ENCODE measurements at regions not wholly inside any gene's neighbourhood (a gene's known extent, or its start where the extent isn't known, plus 50 kb on each side); places are given as distances from the start of the nearest gene placed in this dataset.

DNA sequence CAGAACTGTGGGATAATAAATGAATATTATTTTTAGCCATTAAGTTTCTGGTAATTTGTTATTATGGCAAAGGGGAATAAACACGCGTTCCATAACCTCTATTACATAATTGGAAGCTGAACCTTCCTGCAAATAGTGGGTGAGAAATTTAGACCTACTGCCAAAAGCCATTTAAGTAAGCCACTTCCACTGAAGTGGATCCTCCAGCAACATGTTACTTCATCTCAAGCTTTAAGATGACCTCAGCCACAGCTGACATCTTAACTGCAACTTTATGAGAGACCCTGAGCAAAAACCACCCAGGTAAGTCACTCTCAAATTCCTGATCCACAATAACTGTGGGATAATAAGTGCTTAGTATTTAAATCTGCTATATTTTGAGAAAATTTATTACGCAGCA lies 1048.6 kb downstream of the FAM133A start:
- no peak for DNase-seq (ENCODE audit: low read depth)
- Histone ChIP-seq H3K9ac (ENCODE audit: low read length) (no peak overlapping the region), H3K9me3 (ENCODE audit: control insufficient read depth, low read length) (peaks cover 5% of the 10 kb centered on the region), H3K4me1 (ENCODE audit: control insufficient read depth, insufficient read depth, low read length) (no peaks in the 10 kb centered on the region), H3K27me3 (replicated peaks; ENCODE audit: control insufficient read depth, insufficient read depth, low read length) (no peaks in the 10 kb centered on the region), H3K36me3 (ENCODE audit: control insufficient read depth, insufficient read depth, low read length, severe bottlenecking) (no peaks in the 10 kb centered on the region), H3K4me3 (ENCODE audit: low read length) (no peak overlapping the region)

DNA sequence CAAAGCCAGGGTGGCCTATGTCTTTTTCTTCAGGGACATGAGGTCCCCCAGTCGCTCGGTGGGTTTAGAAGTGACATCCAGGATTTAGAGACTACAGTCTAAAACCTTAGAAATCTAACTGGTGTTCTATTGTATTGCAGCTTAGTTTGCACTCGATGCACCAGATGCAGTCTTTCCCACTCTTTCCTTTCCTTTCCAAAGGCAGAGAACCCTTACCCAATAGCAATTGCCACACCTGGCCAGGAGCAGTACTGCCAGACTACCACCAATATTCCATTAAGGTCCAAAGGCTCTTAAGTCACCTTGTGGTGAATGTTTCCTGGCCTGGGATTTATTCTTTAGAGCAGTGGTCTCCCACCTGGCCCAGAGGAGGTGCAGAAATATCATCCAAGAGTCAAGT lies 1068.8 kb downstream of the FAM133A start:
- no peaks in the 10 kb centered on the region for H3K27me3 ChIP-seq (replicated peaks; ENCODE audit: control insufficient read depth, insufficient read depth, low read length)
- DNase-seq (ENCODE audit: low read depth), result no peak
- H3K4me1 ChIP-seq (ENCODE audit: control insufficient read depth, insufficient read depth, low read length), result no peaks in the 10 kb centered on the region
- H3K4me3 ChIP-seq (ENCODE audit: low read length), result no peak overlapping the region
- H3K9me3 ChIP-seq (ENCODE audit: control insufficient read depth, low read length), result no peaks in the 10 kb centered on the region
- H3K9ac ChIP-seq (ENCODE audit: low read length), result no peak overlapping the region
- no peaks in the 10 kb centered on the region for H3K36me3 ChIP-seq (ENCODE audit: control insufficient read depth, insufficient read depth, low read length, severe bottlenecking)

- no peak overlapping the region for H3K9ac ChIP-seq (ENCODE audit: low read length)
- H3K36me3 ChIP-seq (ENCODE audit: control insufficient read depth, insufficient read depth, low read length, severe bottlenecking), result no peaks in the 10 kb centered on the region
- no peaks in the 10 kb centered on the region for H3K9me3 ChIP-seq (ENCODE audit: control insufficient read depth, low read length)
- no peaks in the 10 kb centered on the region for H3K4me1 ChIP-seq (ENCODE audit: control insufficient read depth, insufficient read depth, low read length)
- no peak for DNase-seq (ENCODE audit: low read depth)
- H3K27me3 ChIP-seq (replicated peaks; ENCODE audit: control insufficient read depth, insufficient read depth, low read length), result no peaks in the 10 kb centered on the region
- H3K4me3 ChIP-seq (ENCODE audit: low read length), result no peak overlapping the region
Measured at GRCh38 chrX:94743478-94743877, 1069.5 kb downstream of the FAM133A start.

DNA sequence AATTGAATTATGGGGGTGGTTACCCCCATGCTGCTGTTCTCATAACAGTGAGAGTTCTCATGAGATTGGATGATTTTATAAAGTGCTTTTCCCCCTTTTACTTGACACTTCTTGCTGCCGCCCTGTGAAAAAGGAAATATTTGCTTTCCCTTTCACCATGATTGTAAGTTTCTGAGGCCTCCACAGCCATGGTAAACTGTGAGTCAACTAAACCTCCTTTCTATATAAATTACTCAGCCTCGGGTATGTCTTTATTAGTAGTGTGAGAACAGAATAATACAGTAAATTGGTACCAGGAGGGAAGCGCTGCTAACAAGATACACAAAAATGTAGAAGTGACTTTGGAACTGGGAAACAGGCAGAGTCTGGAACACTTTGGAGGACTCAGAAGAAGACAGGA lies 1070.8 kb downstream of the FAM133A start:
- no peak for DNase-seq (ENCODE audit: low read depth)
- H3K9ac ChIP-seq (ENCODE audit: low read length), result no peak overlapping the region

GRCh38 chrX:94751611-94752010 lies 1077.6 kb downstream of the FAM133A start:
- no peaks in the 10 kb centered on the region for H3K4me1 ChIP-seq (ENCODE audit: control insufficient read depth, insufficient read depth, low read length)
- H3K36me3 ChIP-seq (ENCODE audit: control insufficient read depth, insufficient read depth, low read length, severe bottlenecking), result no peaks in the 10 kb centered on the region
- peaks cover 5% of the 10 kb centered on the region for H3K9me3 ChIP-seq (ENCODE audit: control insufficient read depth, low read length)
- no peak overlapping the region for H3K4me3 ChIP-seq (ENCODE audit: low read length)
- DNase-seq (ENCODE audit: low read depth), result no peak
- no peak overlapping the region for H3K9ac ChIP-seq (ENCODE audit: low read length)
- no peaks in the 10 kb centered on the region for H3K27me3 ChIP-seq (replicated peaks; ENCODE audit: control insufficient read depth, insufficient read depth, low read length)

More for the DNA sequence above, 1070.8 kb downstream of the FAM133A start:
- no peaks in the 10 kb centered on the region for H3K27me3 ChIP-seq (replicated peaks; ENCODE audit: control insufficient read depth, insufficient read depth, low read length)
- no peak overlapping the region for H3K4me3 ChIP-seq (ENCODE audit: low read length)
- H3K36me3 ChIP-seq (ENCODE audit: control insufficient read depth, insufficient read depth, low read length, severe bottlenecking), result no peaks in the 10 kb centered on the region
- H3K9me3 ChIP-seq (ENCODE audit: control insufficient read depth, low read length), result no peaks in the 10 kb centered on the region
- H3K4me1 ChIP-seq (ENCODE audit: control insufficient read depth, insufficient read depth, low read length), result no peaks in the 10 kb centered on the region

- H3K9me3 ChIP-seq (ENCODE audit: control insufficient read depth, low read length), result peaks cover 5% of the 10 kb centered on the region
- H3K4me1 ChIP-seq (ENCODE audit: control insufficient read depth, insufficient read depth, low read length), result no peaks in the 10 kb centered on the region
- no peak overlapping the region for H3K9ac ChIP-seq (ENCODE audit: low read length)
- no peaks in the 10 kb centered on the region for H3K36me3 ChIP-seq (ENCODE audit: control insufficient read depth, insufficient read depth, low read length, severe bottlenecking)
- H3K4me3 ChIP-seq (ENCODE audit: low read length), result no peak overlapping the region
- H3K27me3 ChIP-seq (replicated peaks; ENCODE audit: control insufficient read depth, insufficient read depth, low read length), result no peaks in the 10 kb centered on the region
- no peak for DNase-seq (ENCODE audit: low read depth)
Measured at GRCh38 chrX:94752434-94753169, 1078.6 kb downstream of the FAM133A start.

DNA sequence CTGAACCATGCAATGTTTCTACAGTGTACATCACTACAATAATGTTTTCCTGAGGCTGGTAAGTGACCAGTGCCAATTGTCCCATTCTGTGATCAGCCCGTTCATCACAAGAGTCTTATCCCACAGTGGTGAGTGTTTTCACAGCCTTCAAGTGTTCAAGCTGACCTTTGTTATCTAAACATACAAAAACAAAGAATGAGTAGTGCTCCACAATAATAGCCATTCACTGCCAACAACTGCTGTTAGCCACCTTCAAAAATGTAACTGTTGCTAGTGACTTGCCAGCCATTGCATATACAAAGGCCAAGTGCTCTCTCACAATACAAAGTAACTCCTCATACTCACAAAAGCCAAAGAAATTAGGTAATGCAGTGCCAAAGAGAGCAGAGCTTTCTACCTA lies 1084.1 kb downstream of the FAM133A start:
- Histone ChIP-seq H3K4me3 (ENCODE audit: low read length) (no peak overlapping the region), H3K9ac (ENCODE audit: low read length) (no peak overlapping the region), H3K9me3 (ENCODE audit: control insufficient read depth, low read length) (peaks cover 5% of the 10 kb centered on the region), H3K27me3 (replicated peaks; ENCODE audit: control insufficient read depth, insufficient read depth, low read length) (peaks cover 5% of the 10 kb centered on the region), H3K36me3 (ENCODE audit: control insufficient read depth, insufficient read depth, low read length, severe bottlenecking) (no peaks in the 10 kb centered on the region), H3K4me1 (ENCODE audit: control insufficient read depth, insufficient read depth, low read length) (no peaks in the 10 kb centered on the region)
- no peak for DNase-seq (ENCODE audit: low read depth)

DNA sequence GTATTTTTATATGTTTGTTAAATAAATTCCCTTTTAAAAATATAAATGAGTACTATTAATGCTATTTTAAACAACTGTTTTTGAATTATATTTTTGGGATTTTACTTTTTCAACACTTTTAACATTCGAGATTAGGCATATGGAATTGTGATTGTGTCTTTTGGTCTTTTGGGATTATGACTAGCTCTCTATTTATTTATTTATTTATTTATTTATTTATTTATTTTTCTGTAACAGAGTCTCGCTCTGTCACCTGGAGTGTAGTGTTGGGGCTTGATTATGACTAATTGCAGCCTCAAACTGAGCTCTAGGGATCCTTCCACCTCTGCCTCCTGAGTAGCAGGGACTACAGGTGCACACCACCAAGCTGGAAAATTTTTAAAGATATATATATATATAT lies 1101.6 kb downstream of the FAM133A start:
- Histone ChIP-seq H3K4me3 (ENCODE audit: low read length) (no peak overlapping the region), H3K27me3 (replicated peaks; ENCODE audit: control insufficient read depth, insufficient read depth, low read length) (peaks cover 8% of the 10 kb centered on the region), H3K4me1 (ENCODE audit: control insufficient read depth, insufficient read depth, low read length) (no peaks in the 10 kb centered on the region), H3K9me3 (ENCODE audit: control insufficient read depth, low read length) (no peaks in the 10 kb centered on the region), H3K9ac (ENCODE audit: low read length) (no peak overlapping the region), H3K36me3 (ENCODE audit: control insufficient read depth, insufficient read depth, low read length, severe bottlenecking) (no peaks in the 10 kb centered on the region)
- DNase-seq (ENCODE audit: low read depth), result no peak

GRCh38 chrX:94813541-94813940 lies 1139.5 kb downstream of the FAM133A start:
- Histone ChIP-seq H3K9me3 (ENCODE audit: control insufficient read depth, low read length) (peaks cover 14% of the 10 kb centered on the region), H3K4me1 (ENCODE audit: control insufficient read depth, insufficient read depth, low read length) (no peaks in the 10 kb centered on the region), H3K9ac (ENCODE audit: low read length) (no peak overlapping the region), H3K4me3 (ENCODE audit: low read length) (no peak overlapping the region), H3K27me3 (replicated peaks; ENCODE audit: control insufficient read depth, insufficient read depth, low read length) (peaks cover 6% of the 10 kb centered on the region), H3K36me3 (ENCODE audit: control insufficient read depth, insufficient read depth, low read length, severe bottlenecking) (no peaks in the 10 kb centered on the region)
- DNase-seq (ENCODE audit: low read depth), result no peak

GRCh38 chrX:94814216-94814615 lies 1140.2 kb downstream of the FAM133A start:
- H3K9me3 ChIP-seq (ENCODE audit: control insufficient read depth, low read length), result peaks cover 14% of the 10 kb centered on the region
- no peaks in the 10 kb centered on the region for H3K4me1 ChIP-seq (ENCODE audit: control insufficient read depth, insufficient read depth, low read length)
- no peak overlapping the region for H3K4me3 ChIP-seq (ENCODE audit: low read length)
- DNase-seq (ENCODE audit: low read depth), result no peak
- H3K36me3 ChIP-seq (ENCODE audit: control insufficient read depth, insufficient read depth, low read length, severe bottlenecking), result no peaks in the 10 kb centered on the region
- H3K9ac ChIP-seq (ENCODE audit: low read length), result no peak overlapping the region
- peaks cover 6% of the 10 kb centered on the region for H3K27me3 ChIP-seq (replicated peaks; ENCODE audit: control insufficient read depth, insufficient read depth, low read length)

GRCh38 chrX:94830717-94831116 lies 1156.7 kb downstream of the FAM133A start:
- H3K27me3 ChIP-seq (replicated peaks; ENCODE audit: control insufficient read depth, insufficient read depth, low read length), result no peaks in the 10 kb centered on the region
- peaks cover 8% of the 10 kb centered on the region for H3K4me1 ChIP-seq (ENCODE audit: control insufficient read depth, insufficient read depth, low read length)
- H3K9ac ChIP-seq (ENCODE audit: low read length), result no peak overlapping the region
- H3K4me3 ChIP-seq (ENCODE audit: low read length), result no peak overlapping the region
- H3K36me3 ChIP-seq (ENCODE audit: control insufficient read depth, insufficient read depth, low read length, severe bottlenecking), result no peaks in the 10 kb centered on the region
- DNase-seq (ENCODE audit: low read depth), result no peak
- no peaks in the 10 kb centered on the region for H3K9me3 ChIP-seq (ENCODE audit: control insufficient read depth, low read length)

- Histone ChIP-seq H3K4me1 (ENCODE audit: control insufficient read depth, insufficient read depth, low read length) (peaks cover 8% of the 10 kb centered on the region), H3K9me3 (ENCODE audit: control insufficient read depth, low read length) (no peaks in the 10 kb centered on the region), H3K4me3 (ENCODE audit: low read length) (no peak overlapping the region), H3K9ac (ENCODE audit: low read length) (no peak overlapping the region), H3K27me3 (replicated peaks; ENCODE audit: control insufficient read depth, insufficient read depth, low read length) (no peaks in the 10 kb centered on the region), H3K36me3 (ENCODE audit: control insufficient read depth, insufficient read depth, low read length, severe bottlenecking) (no peaks in the 10 kb centered on the region)
- DNase-seq (ENCODE audit: low read depth), result peak; percentile 38
Measured at GRCh38 chrX:94831364-94831763, 1157.4 kb downstream of the FAM133A start.

Measured in adipocyte (in vitro differentiated cells).